ENCODE measurements at regions not wholly inside any gene's neighbourhood (a gene's known extent, or its start where the extent isn't known, plus 50 kb on each side); places are given as distances from the start of the nearest gene placed in this dataset.
A peak's percentile ranks its signal among the peaks of the same experiment; 100 is the strongest.

DNA sequence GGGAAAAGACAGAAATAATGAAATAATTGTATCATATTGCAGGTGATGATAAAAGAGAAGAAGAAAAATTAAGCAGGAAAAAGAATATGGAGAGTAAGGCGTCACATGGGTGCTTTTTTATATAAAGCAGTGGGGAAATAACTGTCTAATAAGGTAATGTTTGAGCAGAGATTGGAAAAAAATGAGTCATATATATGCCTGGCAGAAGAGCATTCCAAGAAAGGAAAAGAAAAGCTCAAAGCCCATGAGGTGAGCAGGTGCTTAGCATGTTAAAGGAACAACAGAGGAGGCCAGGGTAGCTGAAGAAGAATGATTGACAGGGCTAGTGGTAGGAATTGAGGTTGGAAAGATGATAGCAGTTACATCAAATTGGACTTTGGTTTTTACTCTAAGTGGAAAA lies 739.5 kb downstream of the SORCS1 start:
- no peak overlapping the region for H3K4me3 ChIP-seq (ENCODE audit: low read length)
- peak; percentile 22 for DNase-seq (ENCODE audit: low read depth)
- TF ChIP-seq, protein P1, sequence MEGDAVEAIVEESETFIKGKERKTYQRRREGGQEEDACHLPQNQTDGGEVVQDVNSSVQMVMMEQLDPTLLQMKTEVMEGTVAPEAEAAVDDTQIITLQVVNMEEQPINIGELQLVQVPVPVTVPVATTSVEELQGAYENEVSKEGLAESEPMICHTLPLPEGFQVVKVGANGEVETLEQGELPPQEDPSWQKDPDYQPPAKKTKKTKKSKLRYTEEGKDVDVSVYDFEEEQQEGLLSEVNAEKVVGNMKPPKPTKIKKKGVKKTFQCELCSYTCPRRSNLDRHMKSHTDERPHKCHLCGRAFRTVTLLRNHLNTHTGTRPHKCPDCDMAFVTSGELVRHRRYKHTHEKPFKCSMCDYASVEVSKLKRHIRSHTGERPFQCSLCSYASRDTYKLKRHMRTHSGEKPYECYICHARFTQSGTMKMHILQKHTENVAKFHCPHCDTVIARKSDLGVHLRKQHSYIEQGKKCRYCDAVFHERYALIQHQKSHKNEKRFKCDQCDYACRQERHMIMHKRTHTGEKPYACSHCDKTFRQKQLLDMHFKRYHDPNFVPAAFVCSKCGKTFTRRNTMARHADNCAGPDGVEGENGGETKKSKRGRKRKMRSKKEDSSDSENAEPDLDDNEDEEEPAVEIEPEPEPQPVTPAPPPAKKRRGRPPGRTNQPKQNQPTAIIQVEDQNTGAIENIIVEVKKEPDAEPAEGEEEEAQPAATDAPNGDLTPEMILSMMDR (conservative IDR thresholded peaks at IDR 0.05; ENCODE audit: low read depth, low read length), result no peak

DNA sequence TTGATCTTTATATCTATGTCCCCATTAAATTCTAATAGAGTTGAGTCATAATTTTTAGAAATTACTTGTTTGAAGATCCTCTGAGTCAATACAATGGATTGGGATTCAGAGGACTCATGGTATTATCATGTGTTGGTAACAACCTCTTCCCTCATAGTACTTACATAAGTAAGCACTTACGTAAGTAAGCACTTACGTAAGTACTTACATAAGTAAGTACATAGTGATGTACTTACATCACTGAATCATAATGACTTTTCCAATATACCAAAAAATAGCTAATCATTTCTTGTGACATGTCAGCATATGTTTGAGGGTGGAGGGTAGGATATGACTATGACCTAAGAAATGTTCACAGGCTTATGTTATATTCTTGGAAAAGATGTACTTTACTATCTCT lies 740.5 kb downstream of the SORCS1 start:
- H3K4me3 ChIP-seq (ENCODE audit: low read length), result no peak overlapping the region
- peak; percentile 58 for DNase-seq (ENCODE audit: low read depth)
- TF ChIP-seq, protein P1 (conservative IDR thresholded peaks at IDR 0.05; ENCODE audit: low read depth, low read length), result no peak

DNA sequence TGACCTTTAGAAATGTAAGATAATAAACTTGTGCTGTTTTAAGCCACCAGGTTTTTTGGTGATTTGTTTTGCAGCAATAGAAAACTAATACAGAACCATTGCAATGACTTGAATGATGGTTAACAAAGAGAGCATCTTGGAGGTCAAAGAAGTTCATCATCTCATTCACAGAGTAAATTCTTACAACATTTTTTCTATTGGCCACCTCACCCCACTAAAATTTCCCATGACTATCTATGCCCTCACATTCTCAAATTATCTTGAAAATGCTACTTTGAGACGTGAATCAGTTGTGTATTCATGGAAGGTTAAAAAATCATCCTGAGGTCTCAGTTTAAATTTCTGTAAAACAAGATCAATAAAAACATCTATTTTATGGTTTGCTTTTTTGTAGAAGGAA lies 754.2 kb downstream of the SORCS1 start:
- TF ChIP-seq, protein P1 (conservative IDR thresholded peaks at IDR 0.05; ENCODE audit: low read depth, low read length), result no peak
- no peak overlapping the region for H3K4me3 ChIP-seq (ENCODE audit: low read length)

DNA sequence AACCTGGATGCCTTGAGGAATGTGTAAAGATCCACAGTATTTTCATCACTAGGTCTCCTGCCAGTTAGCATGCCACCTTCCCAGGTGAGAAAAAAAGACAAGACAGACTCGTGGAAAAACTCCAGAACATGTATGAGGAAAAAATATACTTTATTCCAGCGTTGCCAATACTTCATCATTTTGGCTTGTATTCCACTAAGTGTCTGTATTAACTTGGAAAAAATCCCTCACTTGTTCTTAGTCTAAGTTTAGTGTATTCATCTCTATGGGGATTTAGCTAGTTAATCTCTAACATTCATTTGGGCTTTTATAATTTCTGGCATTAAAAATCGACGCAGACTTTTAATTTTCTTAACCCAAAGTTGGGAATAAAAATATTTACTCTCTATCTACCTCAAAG lies 759.4 kb downstream of the SORCS1 start:
- DNase-seq (ENCODE audit: low read depth), result no peak
- TF ChIP-seq, protein P1 (conservative IDR thresholded peaks at IDR 0.05; ENCODE audit: low read depth, low read length), result no peak
- H3K4me3 ChIP-seq (ENCODE audit: low read length), result no peak overlapping the region

More for the DNA sequence above, 754.2 kb downstream of the SORCS1 start:
- DNase-seq (ENCODE audit: low read depth), result no peak

DNA sequence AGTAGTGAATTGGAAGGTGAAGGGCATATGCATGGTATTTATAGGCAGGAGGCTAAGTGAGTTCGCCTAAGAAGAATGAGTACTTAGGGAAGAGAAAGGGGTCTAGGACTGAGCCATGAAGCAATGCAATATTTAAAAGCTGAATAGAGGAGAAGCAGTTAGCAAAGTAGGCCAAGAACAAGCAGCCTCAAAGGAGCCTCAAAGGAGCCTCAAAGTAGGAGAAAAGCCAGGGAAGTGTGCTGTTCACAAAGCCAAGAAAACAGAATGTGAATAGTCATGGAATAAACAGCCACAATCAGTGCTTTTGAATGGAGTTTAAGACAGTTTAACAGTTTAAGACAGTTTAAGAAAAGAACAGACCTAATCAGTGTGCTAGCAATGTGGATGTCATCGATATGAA lies 762.0 kb downstream of the SORCS1 start:
- no peak for DNase-seq (ENCODE audit: low read depth)
- TF ChIP-seq, protein P1 (conservative IDR thresholded peaks at IDR 0.05; ENCODE audit: low read depth, low read length), result no peak

DNA sequence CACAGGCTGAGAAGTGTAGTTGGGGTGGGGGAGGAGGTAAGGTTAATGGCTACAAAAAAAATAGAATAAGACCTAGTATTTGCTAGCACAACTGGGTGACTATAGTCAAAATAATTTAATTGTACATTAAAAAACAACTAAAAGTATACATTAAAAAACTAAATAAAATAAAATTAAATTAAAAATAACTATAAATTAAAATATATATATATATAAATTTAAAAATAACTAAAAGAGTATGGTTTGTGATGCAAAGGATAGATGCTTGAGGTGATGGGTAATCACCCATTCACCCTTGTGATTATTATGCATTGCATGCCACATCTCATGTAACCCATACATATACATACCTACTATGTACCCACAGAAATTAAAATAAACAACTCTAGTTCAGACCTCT lies 762.5 kb downstream of the SORCS1 start:
- TF ChIP-seq, protein P1 (conservative IDR thresholded peaks at IDR 0.05; ENCODE audit: low read depth, low read length), result no peak

More for the DNA sequence above, 762.0 kb downstream of the SORCS1 start:
- no peak overlapping the region for H3K4me3 ChIP-seq (ENCODE audit: low read length)

DNA sequence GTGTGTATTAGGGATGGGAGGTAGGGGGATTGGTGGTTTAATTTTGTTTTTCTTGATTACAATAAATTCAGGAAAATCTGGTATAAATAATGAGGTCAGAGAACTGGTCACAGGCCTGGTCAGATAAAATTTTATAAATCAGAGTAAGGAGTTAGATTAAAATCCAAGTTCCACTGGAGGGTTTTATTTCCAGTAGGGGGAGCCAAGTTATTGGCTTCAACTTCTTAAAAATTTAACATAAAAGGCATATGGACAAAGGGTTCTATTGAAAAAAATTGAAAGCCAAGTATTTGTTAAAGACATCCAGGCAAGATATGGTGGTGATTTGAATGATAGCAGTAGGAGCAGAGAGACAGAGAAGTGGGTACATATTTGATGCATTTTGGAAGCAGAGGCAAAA lies 763.3 kb downstream of the SORCS1 start:
- no peak for DNase-seq (ENCODE audit: low read depth)
- H3K4me3 ChIP-seq (ENCODE audit: low read length), result no peak overlapping the region
- TF ChIP-seq, protein P1 (conservative IDR thresholded peaks at IDR 0.05; ENCODE audit: low read depth, low read length), result peak; percentile 47

More for the DNA sequence above, 762.5 kb downstream of the SORCS1 start:
- DNase-seq (ENCODE audit: low read depth), result no peak
- no peak overlapping the region for H3K4me3 ChIP-seq (ENCODE audit: low read length)

Data from retinal pigment epithelial cell (primary cell).